GOT3 (cell line): ENCODE measurements at regions not wholly inside any gene's neighbourhood (a gene's known extent, or its start where the extent isn't known, plus 50 kb on each side); places are given as distances from the start of the nearest gene placed in this dataset.

ENCODE experiments used
- DNase-seq: peaks from one replicate; lab custom pipeline; 2025; ENCODE audit warnings: mixed read lengths; lab: John Stamatoyannopoulos, UW

DNA sequence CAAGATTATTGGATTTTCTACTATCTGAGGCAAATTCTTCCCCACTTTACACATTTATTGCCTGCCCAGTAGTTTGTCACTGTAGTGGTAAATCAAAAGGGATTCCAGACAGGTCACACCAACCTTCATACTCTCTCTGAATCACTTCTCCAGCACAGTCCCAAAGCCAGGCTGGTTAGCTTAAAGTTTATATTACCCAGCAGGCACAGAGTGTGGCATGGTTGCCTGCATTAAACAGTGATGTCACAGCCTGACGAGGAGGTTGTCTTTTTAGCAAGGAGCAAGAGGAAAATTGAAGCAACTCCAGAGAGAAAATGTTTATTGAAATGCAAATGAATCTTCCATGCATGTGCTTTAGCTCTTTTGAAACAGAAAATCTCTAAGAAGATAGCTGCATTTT, 375.5 kb upstream of the CELF2 start:
- no peak for DNase-seq

DNA sequence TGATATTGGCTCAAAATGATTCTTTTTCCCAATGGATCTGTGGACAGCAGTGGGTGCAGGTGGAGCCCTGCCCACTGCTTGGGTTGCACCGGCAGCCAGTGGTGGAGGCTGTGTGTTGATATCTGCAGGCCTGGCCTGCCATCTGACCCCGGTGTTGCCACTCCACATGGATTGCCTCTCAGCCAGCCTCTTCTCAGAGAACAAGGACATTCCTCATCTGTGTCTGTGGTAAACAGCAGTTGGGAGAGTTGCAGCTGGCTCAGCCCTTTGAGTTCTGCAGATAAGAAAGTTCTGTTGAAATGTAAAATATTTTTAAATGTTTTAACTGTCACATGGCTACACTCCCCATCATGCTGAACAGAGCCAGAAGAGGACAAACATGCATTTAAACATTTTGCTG, 374.9 kb upstream of the CELF2 start:
- DNase-seq, result no peak

DNA sequence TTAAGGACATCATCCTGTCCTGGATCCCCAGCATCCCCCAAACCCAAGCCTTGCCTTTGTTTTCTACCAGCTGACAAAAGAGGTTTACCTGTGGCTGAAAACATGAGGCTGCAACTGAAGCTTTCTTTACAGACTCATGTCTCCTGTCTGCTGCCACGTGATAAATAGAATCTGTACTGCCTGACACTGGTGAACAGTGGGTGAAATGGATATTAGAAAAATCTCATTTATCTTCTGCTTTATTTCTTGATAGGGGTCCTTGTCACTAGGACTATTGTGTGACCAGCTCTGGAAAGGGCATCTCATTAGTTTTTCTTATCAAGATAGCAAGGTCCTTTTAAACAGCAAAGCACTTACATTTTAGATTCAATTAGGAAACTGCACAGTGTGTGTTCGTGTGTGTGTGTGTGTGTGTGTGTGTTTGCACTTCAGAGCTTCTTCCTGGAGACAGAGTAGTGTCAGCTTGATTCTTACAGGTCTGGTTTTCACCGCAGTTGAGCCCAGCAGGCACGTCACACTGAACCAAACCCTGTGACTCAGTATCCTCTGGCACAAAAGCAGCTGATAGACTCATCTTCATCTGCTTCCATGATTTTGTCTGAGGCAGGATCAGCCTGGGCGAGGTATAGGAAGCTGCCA, 373.5 kb upstream of the CELF2 start:
- DNase-seq, result no peak

DNA sequence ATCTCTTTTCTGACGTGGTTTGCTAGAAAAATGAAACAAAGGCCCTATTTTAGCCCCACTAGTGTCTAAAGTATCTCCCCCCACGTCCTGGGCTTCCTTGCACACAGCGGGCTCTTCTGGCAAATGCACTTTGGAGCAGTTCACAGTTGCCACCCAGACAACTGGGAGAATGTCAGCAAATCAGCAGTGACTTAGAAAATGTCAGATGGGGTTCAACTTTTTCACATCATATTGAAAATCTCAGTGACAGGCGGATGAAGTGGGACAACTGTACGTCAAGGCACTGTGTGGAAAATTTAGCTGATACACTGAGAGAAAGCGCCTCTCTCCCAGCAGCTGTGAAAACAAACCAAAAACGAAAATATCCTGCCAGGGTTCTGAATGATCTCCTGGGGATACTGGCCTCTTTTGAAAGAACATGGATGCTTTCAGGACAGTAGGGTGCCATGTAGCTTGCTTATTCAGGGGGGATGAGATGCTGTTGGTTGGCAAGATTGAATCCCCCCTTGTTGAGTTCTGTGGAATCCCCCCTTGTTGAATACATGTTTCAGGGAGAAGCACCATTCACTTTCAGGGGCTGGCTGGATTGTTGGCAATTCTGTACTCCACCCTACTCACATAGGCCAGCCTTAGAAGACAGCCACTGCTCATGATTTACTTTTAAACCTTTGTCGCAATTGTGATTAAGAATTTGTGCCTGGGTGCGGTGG, 372.8 kb upstream of the CELF2 start:
- no peak for DNase-seq

DNA sequence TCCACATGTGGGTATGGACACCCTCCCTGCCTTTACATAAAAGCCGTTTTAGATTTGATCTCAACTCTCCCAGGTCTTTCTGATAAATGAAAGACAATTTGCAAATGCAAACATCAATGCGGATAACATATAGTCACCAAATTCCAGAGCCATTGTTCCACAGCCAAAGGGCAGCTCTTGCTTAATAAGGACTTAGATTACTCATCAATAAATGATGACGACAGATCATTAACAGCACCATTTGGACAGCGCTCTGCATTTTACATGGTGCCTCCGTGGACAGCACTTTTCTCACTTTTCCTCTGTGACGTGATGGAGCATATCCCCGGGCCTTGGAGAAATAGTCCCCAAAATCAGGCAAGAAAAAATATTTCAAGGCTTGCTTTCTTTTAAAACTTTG, 370.3 kb upstream of the CELF2 start:
- DNase-seq, result no peak

DNA sequence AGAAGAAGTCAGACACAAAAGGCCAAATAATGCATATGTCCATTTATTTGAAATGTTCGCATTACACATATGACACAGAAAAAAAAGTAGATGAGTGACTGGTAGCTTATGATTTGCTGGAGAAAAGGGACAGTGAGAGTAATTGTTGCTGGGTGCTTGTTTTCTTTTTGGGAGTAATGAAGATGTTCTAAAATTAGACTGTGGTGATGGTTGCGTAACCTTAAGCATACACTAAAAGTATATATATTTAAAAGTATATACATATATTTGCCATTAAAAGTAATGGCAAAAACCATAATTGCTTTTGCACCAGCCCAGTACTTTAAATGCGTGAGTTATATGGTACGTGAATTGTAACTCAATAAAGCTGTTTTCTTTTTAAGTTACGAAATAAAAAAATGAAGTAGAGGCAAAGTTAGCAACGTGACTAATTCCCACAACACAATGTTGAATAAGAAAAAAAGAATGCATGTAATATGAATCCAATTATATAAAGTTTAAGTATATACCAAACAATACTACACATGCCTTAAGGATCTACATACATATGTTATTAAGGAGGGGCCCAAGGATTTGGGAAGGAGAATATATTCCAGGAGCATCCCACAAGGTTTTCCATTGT, 360.4 kb upstream of the CELF2 start:
- no peak for DNase-seq

DNA sequence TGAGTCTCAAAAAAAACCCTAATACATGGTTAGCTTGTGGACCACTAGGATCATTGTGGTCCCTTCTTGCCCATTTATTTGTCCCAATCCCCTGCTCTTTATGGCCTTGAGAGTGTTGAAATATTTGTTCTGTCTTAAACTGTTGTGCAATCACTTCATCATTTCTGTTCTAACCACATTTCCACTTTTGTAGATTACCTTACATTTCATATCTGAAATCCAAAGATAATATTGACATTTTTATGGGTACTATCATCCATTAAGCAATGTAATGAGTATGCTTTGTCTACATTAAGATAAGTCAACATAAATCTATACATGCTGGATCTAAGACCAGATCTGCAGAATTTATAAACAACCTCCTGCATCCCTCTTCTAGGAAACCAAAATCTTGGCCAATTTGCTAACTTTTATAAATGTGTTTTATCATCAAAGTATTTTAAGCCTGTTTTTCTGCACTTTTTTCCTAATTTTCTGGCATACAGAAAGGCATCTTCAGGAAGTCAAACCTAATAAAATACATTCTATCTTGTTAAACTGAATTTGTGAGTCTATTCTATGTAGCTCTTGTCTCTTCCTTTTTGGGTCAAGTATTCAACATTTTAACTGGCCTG, 359.4 kb upstream of the CELF2 start:
- no peak for DNase-seq

DNA sequence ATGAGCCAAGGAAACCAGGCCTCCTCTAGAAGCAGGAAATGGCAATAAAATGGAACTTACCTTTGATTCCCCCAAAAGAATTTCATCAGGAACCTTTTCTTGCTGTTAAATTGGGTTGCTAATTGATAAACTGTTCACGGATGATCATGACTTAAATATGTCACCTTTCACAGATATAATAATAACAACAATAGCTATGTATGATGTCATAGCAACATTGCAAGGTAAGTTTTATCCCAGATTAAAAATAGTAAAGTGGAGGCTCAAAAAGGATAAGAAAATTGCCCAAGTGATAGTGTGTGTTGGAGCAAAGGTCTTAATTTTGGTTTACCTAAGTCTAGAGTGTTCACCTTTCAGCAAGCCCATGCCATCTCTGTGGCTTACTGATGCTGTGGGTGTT, 357.6 kb upstream of the CELF2 start:
- no peak for DNase-seq

DNA sequence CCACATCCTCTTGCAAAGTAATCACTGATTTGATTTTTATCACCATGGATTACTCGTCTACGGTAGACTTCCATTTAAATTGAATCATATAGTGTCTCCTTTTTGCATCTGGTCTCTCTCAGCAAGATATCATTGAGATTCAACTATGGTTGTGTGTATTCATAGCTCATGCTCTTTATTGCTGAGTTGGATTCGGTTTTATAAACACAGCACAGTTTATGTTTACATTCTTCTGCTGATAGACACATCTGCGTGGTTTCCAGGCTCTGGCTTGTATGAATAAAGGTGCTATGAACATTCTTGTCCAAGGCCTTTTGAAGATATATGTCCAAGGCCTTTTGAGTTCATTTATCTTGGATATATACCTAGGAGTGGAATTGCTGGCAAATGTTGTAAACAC, 356.5 kb upstream of the CELF2 start:
- DNase-seq, result no peak

DNA sequence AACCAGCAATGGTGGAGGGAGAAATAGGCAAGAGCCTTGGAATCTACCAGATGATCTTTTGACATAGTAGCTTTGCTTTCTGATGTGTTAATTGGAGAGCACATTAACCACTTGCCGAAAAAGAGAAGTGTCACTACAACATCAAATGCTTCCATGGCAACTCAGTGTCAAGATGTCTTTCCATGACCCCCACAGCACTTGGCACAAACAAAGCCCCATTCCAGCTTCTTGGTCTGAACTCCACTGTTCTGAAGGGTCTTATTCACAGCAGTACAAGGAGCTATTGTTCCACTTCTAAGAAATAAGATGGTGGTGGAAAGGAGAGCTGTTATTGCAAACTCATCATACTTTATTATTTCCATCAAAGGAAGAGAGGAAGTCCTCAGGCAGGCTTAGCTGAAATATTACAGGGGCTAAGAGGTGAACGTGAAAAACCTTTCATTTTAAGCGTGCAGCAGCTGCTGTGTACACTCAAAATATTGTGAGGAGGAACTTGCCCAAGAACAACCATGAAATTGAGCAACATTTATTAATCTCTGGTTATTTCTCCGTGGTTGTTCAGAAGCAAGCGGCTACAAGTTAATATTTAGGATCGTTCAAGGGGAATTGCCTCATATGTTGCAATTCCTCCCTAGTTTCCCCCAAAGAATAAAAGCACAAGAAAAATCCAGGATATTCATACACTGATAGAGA, 354.8 kb upstream of the CELF2 start:
- no peak for DNase-seq

DNA sequence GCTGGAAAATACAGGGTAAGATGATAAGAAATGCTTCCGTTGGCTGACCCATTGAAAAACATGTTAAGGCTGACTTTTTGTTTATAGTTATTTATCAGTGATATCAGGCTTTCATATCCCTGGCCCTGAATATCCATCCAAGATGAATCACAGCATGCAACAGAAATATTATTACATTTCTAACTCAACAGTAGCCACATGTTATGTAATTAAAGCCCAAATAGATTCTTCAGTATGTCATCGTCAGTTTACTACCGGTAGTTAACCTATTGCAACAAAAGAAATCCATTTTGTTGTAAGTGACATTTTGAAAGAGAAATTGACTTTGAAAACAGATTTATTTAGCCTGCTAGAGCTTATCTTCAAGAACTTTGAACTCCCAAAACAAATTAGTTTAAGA, 354.1 kb upstream of the CELF2 start:
- no peak for DNase-seq

DNA sequence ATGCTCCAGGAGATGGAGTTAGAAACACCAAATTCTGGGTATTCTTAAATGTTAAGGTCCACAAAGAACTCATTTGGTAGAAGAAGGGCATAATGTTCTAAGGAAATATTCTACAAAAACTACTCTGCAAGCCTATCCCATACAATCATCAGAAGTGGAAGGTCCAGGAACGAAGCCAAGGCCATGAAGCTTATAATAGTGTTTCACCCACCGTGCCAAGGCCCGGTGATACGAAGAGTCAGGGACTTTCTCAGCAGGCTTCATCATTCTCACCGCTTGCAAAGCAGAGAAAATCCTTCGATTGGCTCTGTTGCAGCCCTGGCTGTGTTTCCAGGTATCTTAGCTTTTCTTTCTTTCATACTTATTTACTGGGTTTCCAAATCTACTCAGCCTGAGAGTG, 351.9 kb upstream of the CELF2 start:
- DNase-seq, result no peak

DNA sequence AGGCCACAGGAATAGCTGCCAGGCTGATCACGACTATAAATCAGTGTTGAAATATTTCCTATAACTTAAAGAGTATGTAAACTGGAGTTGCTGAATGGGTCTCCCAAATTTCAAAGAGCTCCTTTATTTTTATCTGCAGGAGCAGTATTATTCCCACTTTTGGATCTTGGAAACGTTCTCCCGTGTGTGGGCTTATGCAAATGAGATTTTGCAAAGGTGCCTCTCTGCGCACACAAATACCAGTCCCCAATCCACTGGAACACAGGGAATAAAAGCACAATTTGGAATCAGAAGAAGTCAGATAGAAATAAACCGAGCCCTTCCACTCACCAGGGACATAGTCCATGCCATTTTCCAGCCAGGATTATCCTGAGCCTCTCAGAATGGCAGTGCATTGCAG, 350.2 kb upstream of the CELF2 start:
- no peak for DNase-seq

DNA sequence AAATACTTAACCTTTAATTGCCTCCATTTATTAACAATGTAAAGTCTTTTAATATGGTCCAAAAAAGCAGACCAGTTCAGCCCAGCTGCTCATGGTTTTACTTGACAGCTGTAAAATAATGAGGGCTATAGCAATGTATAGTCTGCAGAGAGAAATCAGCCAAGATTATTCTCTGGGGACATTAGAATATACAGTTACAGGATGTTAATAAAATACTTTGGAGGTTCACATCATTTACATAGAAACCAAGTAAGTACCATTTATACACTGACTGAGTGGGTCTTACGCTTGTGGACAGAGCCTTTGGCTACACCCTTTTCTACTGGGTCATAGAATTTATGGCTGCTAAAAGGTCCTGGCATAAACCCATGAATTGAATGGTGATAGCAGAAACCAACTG, 340.7 kb upstream of the CELF2 start:
- DNase-seq, result no peak

DNA sequence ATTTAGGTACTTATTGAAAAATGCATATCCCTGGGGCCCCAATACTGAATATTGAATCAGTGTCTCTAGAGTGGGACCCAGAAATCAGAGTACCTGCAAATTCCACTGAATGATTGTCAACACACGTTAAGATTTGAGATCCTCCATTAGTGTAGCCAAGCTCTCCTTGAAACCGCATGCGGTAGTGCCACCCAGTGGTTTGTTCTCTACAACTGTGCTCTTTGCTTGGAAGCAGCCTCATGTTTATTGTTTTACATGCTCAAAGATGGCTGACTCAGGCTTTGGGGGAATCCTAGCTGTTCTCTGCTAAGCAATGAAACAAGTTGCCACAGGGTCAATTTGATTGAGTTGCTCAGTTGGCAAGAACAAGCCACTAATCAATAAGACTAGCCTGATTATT, 340.2 kb upstream of the CELF2 start:
- no peak for DNase-seq

DNA sequence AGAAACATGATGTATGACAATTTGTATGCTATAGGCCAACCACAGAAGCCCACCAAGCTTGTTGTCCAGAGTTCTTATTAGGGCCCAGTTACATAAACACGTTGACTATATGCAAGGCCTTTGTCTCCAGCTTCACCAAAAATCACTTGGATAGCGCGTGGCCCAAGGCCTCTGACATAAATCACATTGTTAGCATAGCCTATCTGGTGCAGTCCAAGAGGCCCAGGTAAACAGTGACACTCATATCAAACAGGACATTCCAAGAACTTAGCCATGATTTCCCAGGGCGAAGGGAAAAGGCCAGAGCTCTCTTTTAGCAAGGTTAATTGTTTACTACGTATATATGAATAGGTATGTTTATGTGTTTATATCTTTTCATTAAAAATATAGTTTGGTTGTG, 337.2 kb upstream of the CELF2 start:
- no peak for DNase-seq

DNA sequence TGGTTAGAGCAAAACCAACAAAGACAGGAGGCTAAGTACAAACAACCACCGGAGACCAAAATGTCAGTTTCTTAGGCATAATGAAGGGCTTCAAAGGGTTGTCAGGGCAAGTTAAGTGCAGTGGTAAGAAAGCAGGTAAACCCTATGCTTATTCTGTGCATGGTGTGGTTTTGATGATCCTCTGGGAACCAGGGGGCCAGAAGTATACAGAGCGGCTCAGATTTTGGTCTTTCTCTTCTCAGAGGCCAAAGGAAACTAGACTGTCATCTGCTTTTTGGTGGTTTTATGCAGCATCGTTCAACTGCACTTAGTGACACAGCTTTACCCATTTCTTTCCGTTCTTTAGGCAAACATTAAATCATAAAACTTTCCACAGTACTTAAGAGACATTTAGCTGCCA, 332.7 kb upstream of the CELF2 start:
- no peak for DNase-seq

DNA sequence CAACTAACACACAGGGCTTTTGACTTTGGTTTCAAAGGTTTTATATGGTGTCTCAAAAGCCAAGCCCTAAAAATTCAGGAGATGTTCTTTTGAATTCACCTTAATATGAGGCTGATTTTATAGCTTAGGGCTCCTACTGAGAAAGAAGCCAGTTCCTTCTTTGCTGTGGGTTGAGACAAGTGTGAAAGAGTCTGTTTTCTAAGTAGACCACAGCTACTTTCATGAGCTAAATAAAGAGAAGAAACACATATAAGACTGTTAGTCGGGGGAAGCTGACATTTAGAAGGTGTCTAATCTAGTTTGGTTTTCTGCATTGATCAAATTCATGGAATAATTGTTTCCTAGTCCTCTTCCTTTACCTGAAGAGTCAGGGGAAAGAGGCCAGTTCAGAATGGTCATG, 332.1 kb upstream of the CELF2 start:
- no peak for DNase-seq

DNA sequence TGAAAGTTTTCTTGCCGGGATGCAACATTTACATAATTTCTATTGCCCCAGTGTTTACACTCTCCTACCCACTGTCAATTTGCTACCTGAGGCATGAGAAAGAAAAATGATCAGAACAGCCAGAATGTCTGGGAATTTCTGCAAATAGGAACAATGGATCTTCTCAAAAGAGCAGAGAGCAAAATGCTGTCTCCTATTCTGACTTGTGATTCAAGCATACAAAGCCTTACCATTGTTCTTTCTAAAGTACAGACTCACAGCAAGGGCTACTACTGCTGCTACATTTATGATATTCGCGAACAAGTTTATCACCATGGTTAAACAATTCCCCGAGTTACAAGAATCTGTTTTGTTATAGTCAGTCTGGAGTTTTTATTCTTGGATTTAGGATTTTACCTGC, 329.9 kb upstream of the CELF2 start:
- no peak for DNase-seq

DNA sequence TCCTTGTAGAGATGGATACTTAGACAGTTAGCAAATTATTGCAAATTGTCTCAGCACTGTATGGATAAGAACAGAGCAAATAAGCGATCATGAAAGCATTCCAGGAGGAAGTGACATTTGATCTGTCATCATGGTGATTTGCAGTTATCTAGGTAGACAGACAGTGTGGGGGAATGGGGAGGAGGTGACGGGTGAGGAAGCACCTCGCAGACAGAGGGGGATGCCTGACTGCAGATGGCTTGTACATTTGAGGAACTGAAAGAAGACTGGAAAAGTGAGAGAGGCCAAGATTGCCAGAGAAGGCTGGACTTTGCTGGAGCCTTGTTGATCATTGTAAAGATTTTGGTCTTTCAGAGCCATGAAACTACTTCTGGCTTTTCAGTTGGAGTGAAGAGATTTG, 318.2 kb upstream of the CELF2 start:
- no peak for DNase-seq

DNA sequence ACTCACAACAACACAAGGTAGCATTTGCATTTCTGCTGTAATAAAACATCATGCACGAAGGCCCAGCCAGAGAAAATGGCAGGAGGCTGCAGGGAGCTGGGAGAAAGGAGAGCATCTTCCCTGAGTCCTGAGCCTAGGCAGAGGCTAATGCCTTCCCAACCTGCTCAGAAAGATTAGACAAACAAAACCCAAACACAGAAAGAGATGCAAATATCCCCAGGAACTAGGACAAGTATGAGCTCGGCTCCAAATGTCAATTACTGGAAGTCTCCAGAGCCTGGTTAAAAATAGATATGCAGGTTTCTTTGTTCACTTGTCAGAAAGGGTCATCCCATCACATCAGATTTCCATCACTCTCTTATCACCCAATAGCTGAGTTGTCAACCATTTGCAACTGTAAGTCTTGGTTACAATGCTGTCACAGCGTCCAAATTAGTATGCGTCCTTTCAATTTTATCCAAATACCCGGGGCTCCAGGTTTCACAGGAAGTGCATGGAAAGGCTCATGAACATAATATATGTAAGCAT, 316.5 kb upstream of the CELF2 start:
- DNase-seq, result no peak

DNA sequence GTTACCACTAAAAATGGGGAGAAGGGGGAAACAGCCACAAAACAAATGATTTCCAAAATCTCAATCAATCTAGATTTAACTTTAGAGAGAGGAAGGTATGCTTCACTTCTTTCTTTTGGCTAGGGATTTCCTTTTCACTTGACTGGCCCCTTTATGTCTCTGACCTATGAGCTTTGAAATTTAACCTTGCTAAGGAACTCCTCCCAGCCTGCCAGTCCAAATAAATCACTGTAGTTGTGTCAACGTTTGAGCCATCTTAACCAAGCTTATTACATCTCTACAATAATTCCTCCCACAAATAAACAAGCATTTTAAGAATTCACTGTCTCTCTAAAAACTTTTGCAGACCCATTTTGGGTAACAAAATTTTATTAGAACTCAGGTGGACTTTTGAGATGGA, 315.5 kb upstream of the CELF2 start:
- DNase-seq, result no peak
